SJSA1 (cell line): ENCODE measurements at regions not wholly inside any gene's neighbourhood (a gene's known extent, or its start where the extent isn't known, plus 50 kb on each side); places are given as distances from the start of the nearest gene placed in this dataset.
"Not testable (repeated sequence)": the region's sequence is repeated elsewhere in the genome, so short reads cannot be mapped to it uniquely, and the experiment has no call there.

Experiments used
- DNase-seq, 2 experiments: peaks; one replicate each; pipeline ENCODE4 v3.0.0-alpha.2; 2015 to 2020; ENCODE audit warnings: low spot score in 2 of 2, low read depth in 1 of 2
- H3K27ac ChIP-seq: fragments of 250-450 bp; sonication (Bioruptor Pico); 2 replicates; pipeline ENCODE4 v1.5.1; 2020; ENCODE audit warnings: mild to moderate bottlenecking, moderate library complexity
- H3K27me3 ChIP-seq: fragments of 250-450 bp; sonication (Bioruptor Pico); replicated peaks from 2 replicates; pipeline ENCODE4 v1.5.1; 2020; ENCODE audit warnings: mild to moderate bottlenecking, moderate library complexity
- H3K36me3 ChIP-seq: fragments of 250-450 bp; sonication (Bioruptor Pico); 2 replicates; pipeline ENCODE4 v1.5.1; 2020; ENCODE audit warnings: mild to moderate bottlenecking
- H3K4me1 ChIP-seq: fragments of 250-450 bp; sonication (Bioruptor Pico); replicated peaks from 2 replicates; pipeline ENCODE4 v1.6.1; 2021; ENCODE audit warnings: mild to moderate bottlenecking
- H3K4me3 ChIP-seq: fragments of 250-450 bp; sonication (Bioruptor Pico); 2 replicates; pipeline ENCODE4 v1.5.1; 2020; ENCODE audit warnings: mild to moderate bottlenecking
- H3K9me3 ChIP-seq: fragments of 250-450 bp; sonication (Bioruptor Pico); replicated peaks from 2 replicates; pipeline ENCODE4 v1.5.1; 2020; ENCODE audit warnings: mild to moderate bottlenecking

- Histone ChIP-seq H3K27me3 (no peaks in the 10 kb centered on the region), H3K27ac (no peak overlapping the region), H3K4me3 (no peak overlapping the region), H3K9me3 (no peaks in the 10 kb centered on the region), H3K36me3 (no peaks in the 10 kb centered on the region), H3K4me1 (no peaks in the 10 kb centered on the region)
- no peak for DNase-seq
Observed at GRCh38 chr2:204150721-204151120, 214.2 kb downstream of the ICOS start.

- Histone ChIP-seq H3K27me3 (no peaks in the 10 kb centered on the region), H3K4me3 (no peak overlapping the region), H3K36me3 (no peaks in the 10 kb centered on the region), H3K27ac (no peak overlapping the region), H3K9me3 (no peaks in the 10 kb centered on the region), H3K4me1 (no peaks in the 10 kb centered on the region)
- DNase-seq, result no peak
Observed at GRCh38 chr2:204152616-204153015, 216.1 kb downstream of the ICOS start.

DNA sequence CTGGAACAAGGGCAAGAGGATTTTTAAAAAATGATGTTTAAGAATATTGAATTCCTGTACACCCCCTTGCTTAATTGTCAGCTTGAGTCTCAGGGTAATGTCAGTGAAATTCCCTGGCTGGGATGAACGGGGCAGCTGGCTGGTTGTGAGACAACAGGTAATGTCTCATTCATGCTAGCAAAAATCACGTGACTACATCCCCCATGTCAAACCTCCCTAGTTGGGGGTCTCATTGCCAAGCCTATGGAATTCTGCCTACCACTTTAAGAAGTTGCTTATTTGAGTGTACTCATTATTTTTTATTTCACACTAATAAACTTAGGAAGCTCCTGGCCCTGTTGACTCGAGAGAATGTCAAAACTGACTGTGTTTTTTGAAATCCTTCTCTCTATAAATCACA is 218.3 kb downstream of the ICOS start:
- Histone ChIP-seq H3K36me3 (no peaks in the 10 kb centered on the region), H3K4me1 (no peaks in the 10 kb centered on the region), H3K9me3 (no peaks in the 10 kb centered on the region), H3K27ac (no peak overlapping the region), H3K27me3 (no peaks in the 10 kb centered on the region), H3K4me3 (no peak overlapping the region)
- no peak for DNase-seq

DNA sequence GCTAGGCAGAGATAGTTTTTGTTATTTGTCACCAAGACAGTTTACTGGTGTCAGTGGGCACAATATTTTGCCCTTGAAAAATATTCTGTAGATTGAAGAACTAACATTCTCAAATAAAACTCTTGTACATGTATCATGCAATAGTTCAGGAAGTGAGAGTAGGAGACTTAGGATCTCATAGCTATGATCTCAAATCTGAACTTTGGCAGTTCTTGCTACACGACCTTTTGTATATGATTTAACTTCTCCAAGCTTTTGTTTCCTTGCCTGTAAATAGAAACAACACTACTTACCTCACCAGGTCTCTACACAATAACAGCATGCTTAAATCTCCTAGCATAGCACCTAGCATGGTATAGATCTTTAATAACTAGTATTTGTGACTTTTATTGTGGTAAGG is 219.9 kb downstream of the ICOS start:
- no peaks in the 10 kb centered on the region for H3K27me3 ChIP-seq
- H3K27ac ChIP-seq, result no peak overlapping the region
- H3K36me3 ChIP-seq, result no peaks in the 10 kb centered on the region
- H3K9me3 ChIP-seq, result no peaks in the 10 kb centered on the region
- H3K4me3 ChIP-seq, result no peak overlapping the region
- no peak for DNase-seq
- H3K4me1 ChIP-seq, result no peaks in the 10 kb centered on the region

GRCh38 chr2:204157684-204158083 is 221.1 kb downstream of the ICOS start:
- DNase-seq, result no peak
- Histone ChIP-seq H3K27ac (no peak overlapping the region), H3K36me3 (no peaks in the 10 kb centered on the region), H3K27me3 (no peaks in the 10 kb centered on the region), H3K4me3 (no peak overlapping the region), H3K4me1 (no peaks in the 10 kb centered on the region), H3K9me3 (no peaks in the 10 kb centered on the region)

- Histone ChIP-seq H3K4me1 (no peaks in the 10 kb centered on the region), H3K9me3 (no peaks in the 10 kb centered on the region), H3K27ac (no peak overlapping the region), H3K27me3 (no peaks in the 10 kb centered on the region), H3K36me3 (no peaks in the 10 kb centered on the region), H3K4me3 (no peak overlapping the region)
- DNase-seq, result no peak
Observed at GRCh38 chr2:204159526-204159925, 223.0 kb downstream of the ICOS start.

DNA sequence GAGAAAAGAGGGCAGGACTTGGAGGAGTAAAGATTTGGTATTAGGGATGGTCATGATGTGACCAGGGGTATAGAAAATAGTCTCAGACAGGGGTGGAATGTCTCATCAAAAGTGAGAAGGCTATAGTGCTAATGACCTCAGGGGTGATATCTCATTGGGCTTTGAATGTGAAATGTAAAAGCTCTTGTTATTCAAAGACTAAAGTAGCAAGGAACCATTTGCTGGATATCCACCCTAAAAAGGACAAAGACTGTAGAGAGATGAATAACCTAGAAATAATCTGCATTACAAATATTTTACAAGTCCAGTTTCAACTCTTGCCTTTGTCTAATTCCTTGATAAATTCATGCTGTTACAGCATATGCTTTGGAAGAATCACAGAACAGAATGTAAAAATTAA is 224.4 kb downstream of the ICOS start:
- no peak for DNase-seq
- no peaks in the 10 kb centered on the region for H3K27me3 ChIP-seq
- H3K9me3 ChIP-seq, result no peaks in the 10 kb centered on the region
- no peaks in the 10 kb centered on the region for H3K4me1 ChIP-seq
- no peak overlapping the region for H3K4me3 ChIP-seq
- H3K27ac ChIP-seq, result no peak overlapping the region
- no peaks in the 10 kb centered on the region for H3K36me3 ChIP-seq

- no peaks in the 10 kb centered on the region for H3K36me3 ChIP-seq
- H3K27me3 ChIP-seq, result no peaks in the 10 kb centered on the region
- no peaks in the 10 kb centered on the region for H3K4me1 ChIP-seq
- no peak overlapping the region for H3K4me3 ChIP-seq
- H3K27ac ChIP-seq, result no peak overlapping the region
- H3K9me3 ChIP-seq, result no peaks in the 10 kb centered on the region
- no peak for DNase-seq
Observed at GRCh38 chr2:204161886-204162285, 225.3 kb downstream of the ICOS start.

GRCh38 chr2:204166961-204167360 is 230.4 kb downstream of the ICOS start:
- no peaks in the 10 kb centered on the region for H3K27me3 ChIP-seq
- no peaks in the 10 kb centered on the region for H3K9me3 ChIP-seq
- no peak overlapping the region for H3K27ac ChIP-seq
- no peak for DNase-seq
- H3K36me3 ChIP-seq, result no peaks in the 10 kb centered on the region
- no peak overlapping the region for H3K4me3 ChIP-seq
- no peaks in the 10 kb centered on the region for H3K4me1 ChIP-seq

GRCh38 chr2:204167670-204168069 is 231.1 kb downstream of the ICOS start:
- not testable (repeated sequence) for H3K9me3 ChIP-seq, H3K36me3 ChIP-seq, H3K4me1 ChIP-seq, H3K27ac ChIP-seq, DNase-seq, H3K4me3 ChIP-seq, H3K27me3 ChIP-seq

DNA sequence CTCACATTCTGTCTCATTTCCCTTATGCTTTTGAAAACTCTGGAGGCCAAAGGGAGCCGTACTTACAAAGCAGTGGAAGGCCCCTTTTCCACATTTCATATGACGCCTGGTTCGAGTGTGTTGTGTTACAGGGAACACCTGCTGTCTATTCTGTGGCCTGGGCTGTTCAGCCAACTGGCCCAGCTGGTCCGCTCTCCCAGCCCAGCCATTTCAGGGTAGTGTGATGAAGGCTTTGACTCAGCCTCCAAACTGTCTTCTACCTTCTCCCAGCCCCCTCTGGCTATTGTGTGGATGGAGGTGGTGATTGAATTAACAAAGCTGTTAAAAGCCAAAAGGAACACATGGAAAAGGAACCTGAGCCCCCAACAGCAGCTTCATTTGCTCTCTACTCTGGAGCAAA is 233.8 kb downstream of the ICOS start:
- Histone ChIP-seq H3K27me3 (no peaks in the 10 kb centered on the region), H3K9me3 (no peaks in the 10 kb centered on the region), H3K27ac (no peak overlapping the region), H3K4me1 (no peaks in the 10 kb centered on the region), H3K36me3 (no peaks in the 10 kb centered on the region), H3K4me3 (no peak overlapping the region)
- no peak for DNase-seq

DNA sequence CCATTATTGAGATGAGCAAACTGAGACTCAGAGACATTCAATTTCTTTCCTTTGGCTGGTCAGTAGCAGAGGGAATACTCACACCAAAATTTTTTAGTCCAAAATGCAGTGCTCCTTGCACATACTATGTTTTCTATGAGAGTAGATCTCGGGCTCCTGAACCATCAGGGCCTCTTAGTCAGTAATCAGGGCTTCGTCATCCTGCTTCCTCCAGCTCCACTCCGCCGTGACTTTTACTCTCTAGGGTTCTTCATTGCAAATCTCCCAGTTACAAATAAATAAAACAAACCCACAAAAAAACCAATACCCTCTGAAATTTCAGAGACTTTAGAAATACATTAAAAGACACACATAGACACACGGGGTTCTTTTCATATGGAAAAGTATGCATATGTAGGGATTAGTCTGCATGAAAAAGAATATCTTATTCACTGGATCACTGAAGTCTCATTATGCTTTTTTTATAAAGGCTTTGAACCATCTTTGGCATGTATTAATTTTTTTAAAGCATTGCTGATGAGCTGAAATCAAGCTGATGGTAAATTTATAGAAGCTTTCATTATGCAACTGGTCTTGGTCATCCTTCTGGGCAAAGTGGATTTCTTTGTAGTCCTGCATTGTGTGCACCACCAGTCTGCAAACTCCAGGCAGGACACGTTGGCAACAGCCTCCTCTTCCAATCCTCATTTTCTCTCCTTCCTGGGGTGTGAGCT is 235.0 kb downstream of the ICOS start:
- no peaks in the 10 kb centered on the region for H3K9me3 ChIP-seq
- DNase-seq, result no peak
- H3K36me3 ChIP-seq, result no peaks in the 10 kb centered on the region
- no peaks in the 10 kb centered on the region for H3K27me3 ChIP-seq
- no peaks in the 10 kb centered on the region for H3K4me1 ChIP-seq
- no peak overlapping the region for H3K4me3 ChIP-seq
- H3K27ac ChIP-seq, result no peak overlapping the region

DNA sequence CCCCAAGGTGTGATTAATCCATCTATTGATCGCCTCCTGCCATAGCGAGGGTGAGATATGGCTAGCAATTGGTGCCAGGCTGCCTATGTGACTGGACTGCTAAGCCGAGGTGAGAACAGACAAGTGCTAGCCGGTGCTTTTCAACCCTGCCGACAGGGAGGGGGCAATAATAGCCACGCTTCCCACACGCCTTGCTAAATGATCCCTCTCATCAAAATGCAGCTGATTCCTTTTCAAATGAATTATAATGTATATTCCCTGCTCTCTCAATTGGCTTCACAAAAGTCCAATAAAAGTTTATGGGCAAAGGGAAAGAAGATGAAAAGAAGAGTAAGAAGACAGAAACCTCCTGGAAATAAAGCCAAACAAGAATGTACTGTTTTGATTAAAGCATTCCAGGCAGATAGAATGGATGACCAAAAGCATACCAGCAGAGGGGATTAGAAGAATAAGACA is 235.6 kb downstream of the ICOS start:
- Histone ChIP-seq H3K4me3 (no peak overlapping the region), H3K36me3 (no peaks in the 10 kb centered on the region), H3K27ac (no peak overlapping the region), H3K9me3 (no peaks in the 10 kb centered on the region), H3K4me1 (no peaks in the 10 kb centered on the region), H3K27me3 (no peaks in the 10 kb centered on the region)
- no peak for DNase-seq

- H3K4me3 ChIP-seq, result no peak overlapping the region
- DNase-seq, result no peak
- H3K27me3 ChIP-seq, result no peaks in the 10 kb centered on the region
- H3K4me1 ChIP-seq, result no peaks in the 10 kb centered on the region
- no peaks in the 10 kb centered on the region for H3K36me3 ChIP-seq
- no peak overlapping the region for H3K27ac ChIP-seq
- H3K9me3 ChIP-seq, result no peaks in the 10 kb centered on the region
Observed at GRCh38 chr2:204174034-204174433, 237.5 kb downstream of the ICOS start.
